ENCODE measurements at regions not wholly inside any gene's neighbourhood (a gene's known extent, or its start where the extent isn't known, plus 50 kb on each side); places are given as distances from the start of the nearest gene placed in this dataset.
"Not testable (repeated sequence)": the region's sequence is repeated elsewhere in the genome, so short reads cannot be mapped to it uniquely, and the experiment has no call there.

- DNase-seq, result not testable (repeated sequence)
Measured at GRCh38 chr5:101627770-101628169, 668.3 kb downstream of the SLCO4C1 start.

- DNase-seq, result no peak
Measured at GRCh38 chr5:101626572-101626971, 669.5 kb downstream of the SLCO4C1 start.

- DNase-seq, result no peak
Measured at GRCh38 chr5:101611039-101611438, 685.0 kb downstream of the SLCO4C1 start.

GRCh38 chr5:101608322-101608721 is 687.8 kb downstream of the SLCO4C1 start:
- DNase-seq, result no peak

GRCh38 chr5:101605700-101606099 is 690.4 kb downstream of the SLCO4C1 start:
- DNase-seq, result no peak

- no peak for DNase-seq
Measured at GRCh38 chr5:101600614-101601013, 695.5 kb downstream of the SLCO4C1 start.

GRCh38 chr5:101590384-101590783 is 687.3 kb upstream of the ST8SIA4 start:
- DNase-seq, result peak; percentile 1

- DNase-seq, result no peak
Measured at GRCh38 chr5:101585366-101585765, 682.3 kb upstream of the ST8SIA4 start.

GRCh38 chr5:101580591-101580990 is 677.5 kb upstream of the ST8SIA4 start:
- DNase-seq, result no peak

GRCh38 chr5:101574017-101574416 is 670.9 kb upstream of the ST8SIA4 start:
- no peak for DNase-seq

GRCh38 chr5:101561018-101561417 is 657.9 kb upstream of the ST8SIA4 start:
- DNase-seq, result no peak

- DNase-seq, result no peak
Measured at GRCh38 chr5:101543780-101544179, 640.7 kb upstream of the ST8SIA4 start.

GRCh38 chr5:101539315-101539714 is 636.2 kb upstream of the ST8SIA4 start:
- DNase-seq, result no peak

- no peak for DNase-seq
Measured at GRCh38 chr5:101535626-101536025, 632.5 kb upstream of the ST8SIA4 start.

GRCh38 chr5:101534491-101535110 is 631.5 kb upstream of the ST8SIA4 start:
- no peak for DNase-seq

GRCh38 chr5:101532430-101532829 is 629.3 kb upstream of the ST8SIA4 start:
- DNase-seq, result no peak

- peak; percentile 18 for DNase-seq
Measured at GRCh38 chr5:101531026-101531425, 627.9 kb upstream of the ST8SIA4 start.

- not testable (repeated sequence) for DNase-seq
Measured at GRCh38 chr5:101529094-101529493, 626.0 kb upstream of the ST8SIA4 start.

- no peak for DNase-seq
Measured at GRCh38 chr5:101520417-101520816, 617.3 kb upstream of the ST8SIA4 start.

- DNase-seq, result no peak
Measured at GRCh38 chr5:101517795-101518194, 614.7 kb upstream of the ST8SIA4 start.

GRCh38 chr5:101515721-101516120 is 612.6 kb upstream of the ST8SIA4 start:
- DNase-seq, result no peak

GRCh38 chr5:101505891-101506570 is 602.9 kb upstream of the ST8SIA4 start:
- no peak for DNase-seq

GRCh38 chr5:101482931-101483330 is 579.8 kb upstream of the ST8SIA4 start:
- DNase-seq, result no peak

- no peak for DNase-seq
Measured at GRCh38 chr5:101473483-101473882, 570.4 kb upstream of the ST8SIA4 start.

GRCh38 chr5:101461455-101461854 is 558.4 kb upstream of the ST8SIA4 start:
- no peak for DNase-seq

All from hematopoietic multipotent progenitor cell treated with erythropoietin and hydrocortisone succinate and interleukin-3 and kit ligand, for 6 days (in vitro differentiated cells).